Calu3 (cell line): ENCODE measurements at regions not wholly inside any gene's neighbourhood (a gene's known extent, or its start where the extent isn't known, plus 50 kb on each side); places are given as distances from the start of the nearest gene placed in this dataset.

ENCODE experiments used
- BruUV-seq: library from RNA; stranded (reverse); fragments of 400-500 nt; replicated peaks from 2 replicates; lab custom pipeline; 2021; lab: Mats Ljungman, UMichigan
- CTCF ChIA-PET: fragments of 300-600 bp; sonication (Branson Sonifier 250); formaldehyde crosslinking; loops from one replicate; lab custom pipeline; 2022; ENCODE audit warnings: antibody characterized with exemption; lab: Charles Lee
- DNase-seq: peaks from one replicate; pipeline ENCODE4 v3.0.0; 2022
- H3K27ac Mint-ChIP-seq: one replicate; pipeline ENCODE4 v1.8.0; 2022; ENCODE audit warnings: mixed read lengths; ENCODE audit not compliant: unreplicated experiment
- H3K27me3 Mint-ChIP-seq: one replicate; pipeline ENCODE4 v1.8.0; 2022; ENCODE audit warnings: mixed read lengths; ENCODE audit not compliant: unreplicated experiment
- H3K36me3 Mint-ChIP-seq: one replicate; pipeline ENCODE4 v1.8.0; 2022; ENCODE audit warnings: mild to moderate bottlenecking, moderate library complexity, mixed read lengths; ENCODE audit not compliant: insufficient read depth, unreplicated experiment
- H3K4me1 Mint-ChIP-seq: one replicate; pipeline ENCODE4 v1.8.0; 2022; ENCODE audit warnings: mild to moderate bottlenecking, low read depth, mixed read lengths; ENCODE audit not compliant: unreplicated experiment
- H3K4me3 Mint-ChIP-seq: one replicate; pipeline ENCODE4 v1.8.0; 2022; ENCODE audit warnings: mild to moderate bottlenecking, low read depth, moderate library complexity, mixed read lengths; ENCODE audit not compliant: unreplicated experiment
- H3K9me3 Mint-ChIP-seq: one replicate; pipeline ENCODE4 v1.8.0; 2022; ENCODE audit warnings: low read depth, mixed read lengths; ENCODE audit not compliant: unreplicated experiment
- CTCF ChIP-seq: fragments of 200-600 bp; IDR thresholded peaks from one replicate; pipeline ENCODE4 v1.8.0; 2022; ENCODE audit warnings: antibody characterized with exemption; ENCODE audit not compliant: unreplicated experiment
- intact Hi-C: fragments of 100-400 bp; cut with micrococcal nuclease; formaldehyde crosslinking; loops from one replicate; pipeline ENCODE4 v1.10.0; 2022; ENCODE audit not compliant: unreplicated experiment

- intact Hi-C loops, result no loop called here
- BruUV-seq, result no TSS peak
- H3K27ac Mint-ChIP-seq, result no peak overlapping the region
Measured at GRCh38 chr3:143209715-143210059, 90.1 kb downstream of the CHST2 start.

GRCh38 chr3:143210141-143210540 lies 90.6 kb downstream of the CHST2 start:
- intact Hi-C loops, result no loop called here
- H3K27me3 Mint-ChIP-seq, result no peaks in the 10 kb centered on the region
- no TSS peak for BruUV-seq
- H3K27ac Mint-ChIP-seq, result no peak overlapping the region
- H3K9me3 Mint-ChIP-seq, result no peaks in the 10 kb centered on the region
- no peaks in the 10 kb centered on the region for H3K36me3 Mint-ChIP-seq
- TF ChIP-seq CTCF, result no peak
- no peak overlapping the region for H3K4me3 Mint-ChIP-seq
- H3K4me1 Mint-ChIP-seq, result no peaks in the 10 kb centered on the region
- CTCF ChIA-PET, result no interaction called here
- DNase-seq, result no peak

More at GRCh38 chr3:143209715-143210059, 90.1 kb downstream of the CHST2 start:
- CTCF ChIA-PET, result no interaction called here
- Mint-ChIP-seq H3K27me3 (no peaks in the 10 kb centered on the region), H3K4me3 (no peak overlapping the region), H3K9me3 (no peaks in the 10 kb centered on the region), H3K4me1 (no peaks in the 10 kb centered on the region), H3K36me3 (no peaks in the 10 kb centered on the region)
- no peak for DNase-seq
- no peak for TF ChIP-seq CTCF

GRCh38 chr3:143215059-143215458 lies 95.5 kb downstream of the CHST2 start:
- Mint-ChIP-seq H3K9me3 (no peaks in the 10 kb centered on the region), H3K27me3 (peaks cover 3% of the 10 kb centered on the region), H3K36me3 (no peaks in the 10 kb centered on the region), H3K4me1 (no peaks in the 10 kb centered on the region), H3K4me3 (no peak overlapping the region), H3K27ac (no peak overlapping the region)
- no peak for TF ChIP-seq CTCF
- intact Hi-C loops, result no loop called here
- CTCF ChIA-PET, result interaction anchor here (0.6 kb wide), 1 partner anchor 558 kb away, joined by 3 read pairs; no protein-coding TSS in a partner anchor
- DNase-seq, result no peak
- no TSS peak for BruUV-seq
